ENCODE measurements at regions not wholly inside any gene's neighbourhood (a gene's known extent, or its start where the extent isn't known, plus 50 kb on each side); places are given as distances from the start of the nearest gene placed in this dataset.

- no peak for TF ChIP-seq POLR2AphosphoS5 (IDR thresholded peaks at IDR 0.05; ENCODE audit: borderline replicate concordance, low read depth, low read length)
- TF ChIP-seq FOXP2 (optimal IDR thresholded peaks at IDR 0.05; ENCODE audit: control extremely low read depth, extremely low read length, insufficient read depth): no peak
- TF ChIP-seq EZH2 (IDR thresholded peaks at IDR 0.05): no peak
Observed at GRCh38 chr3:83928391-83928790, 1030.4 kb upstream of the CADM2 start.
